T-cell (primary cell): ENCODE measurements at regions not wholly inside any gene's neighbourhood (a gene's known extent, or its start where the extent isn't known, plus 50 kb on each side); places are given as distances from the start of the nearest gene placed in this dataset.
"Not testable (repeated sequence)": the region's sequence is repeated elsewhere in the genome, so short reads cannot be mapped to it uniquely, and the experiment has no call there.

Experiments
- ATAC-seq, 4 experiments: fragments of 200-7000 bp in 3 of 4; fragments of 150-1000 bp in 1 of 4; cut with Tn5 transposase; replicated peaks in 1 of 4; 1 replicate in 3 of 4; 2 replicates in 1 of 4; pipeline ENCODE4 v1.10.0; 2021; ENCODE audit warnings: moderate library complexity in 3 of 4, mild to moderate bottlenecking in 2 of 4, moderate number of reproducible peaks in 1 of 4
- CTCF ChIA-PET, 2 donors: fragments of 300-600 bp; sonication (Branson Sonifier 250); formaldehyde crosslinking; loops; one replicate each; lab custom pipeline; 2022; ENCODE audit warnings: antibody characterized with exemption in 2 of 2; lab: Charles Lee
- POLR2A ChIA-PET, 2 donors: fragments of 300-600 bp; sonication (Branson Sonifier 250); formaldehyde crosslinking; loops; one replicate each; lab custom pipeline; 2022; ENCODE audit warnings: antibody characterized with exemption in 2 of 2; lab: Charles Lee
- DNase-seq, 35 experiments: peaks; one replicate each; pipeline versions ENCODE4 v3.0.0 to v3.0.0-alpha.2; 2013 to 2023
- H3K27ac ChIP-seq: one replicate; pipeline ENCODE4 v1.5.1; 2013; ENCODE audit warnings: low read length
- H3K27me3 ChIP-seq, 2 experiments: replicated peaks in 1 of 2; 1 replicate in 1 of 2; 2 replicates in 1 of 2; pipeline versions ENCODE4 v1.6.1 to v1.7.0; 2013; ENCODE audit warnings: low read length in 1 of 2, mixed read lengths in 1 of 2; ENCODE audit not compliant: control insufficient read depth in 2 of 2, insufficient read depth in 2 of 2; ENCODE audit errors: extremely low read depth in 1 of 2
- H3K36me3 ChIP-seq, 2 donors: 1 replicate in 1 of 2; 2 replicates in 1 of 2; pipeline versions ENCODE4 v1.6.1 to v1.7.0; 2013; ENCODE audit warnings: low read length in 1 of 2; ENCODE audit not compliant: control insufficient read depth in 2 of 2, insufficient read depth in 1 of 2; ENCODE audit errors: extremely low read depth in 1 of 2
- H3K4me1 ChIP-seq, 2 experiments: 1 replicate in 1 of 2; 2 replicates in 1 of 2; pipeline versions ENCODE4 v1.6.1 to v1.7.0; 2013; ENCODE audit warnings: low read length in 2 of 2, mixed read lengths in 1 of 2; ENCODE audit not compliant: insufficient read depth in 2 of 2, control insufficient read depth in 1 of 2; ENCODE audit errors: extremely low read depth in 1 of 2
- H3K4me3 ChIP-seq, 2 donors: 1 replicate in 1 of 2; 2 replicates in 1 of 2; pipeline versions ENCODE4 v1.5.1 to v1.7.0; 2013; ENCODE audit warnings: mild to moderate bottlenecking in 2 of 2, low read length in 1 of 2, moderate library complexity in 1 of 2; ENCODE audit not compliant: control insufficient read depth in 1 of 2; ENCODE audit errors: extremely low read depth in 1 of 2
- H3K9me3 ChIP-seq: 2 replicates; pipeline ENCODE4 v1.7.0; 2013
- H3K27ac Mint-ChIP-seq, 2 donors: one replicate each; pipeline ENCODE4 v1.8.0; 2020 to 2021; ENCODE audit warnings: mild to moderate bottlenecking in 2 of 2, mixed read lengths in 2 of 2
- H3K27me3 Mint-ChIP-seq, 2 donors: one replicate each; pipeline ENCODE4 v1.8.0; 2021 to 2022; ENCODE audit warnings: mixed read lengths in 2 of 2
- H3K36me3 Mint-ChIP-seq: one replicate; pipeline ENCODE4 v1.8.0; 2021; ENCODE audit warnings: mixed read lengths
- H3K4me1 Mint-ChIP-seq, 3 donors: one replicate each; pipeline ENCODE4 v1.8.0; 2020 to 2022; ENCODE audit warnings: mixed read lengths in 3 of 3, mild to moderate bottlenecking in 1 of 3
- H3K4me3 Mint-ChIP-seq, 3 donors: one replicate each; pipeline ENCODE4 v1.8.0; 2020 to 2022; ENCODE audit warnings: mild to moderate bottlenecking in 3 of 3, mixed read lengths in 3 of 3, moderate library complexity in 3 of 3
- H3K9me3 Mint-ChIP-seq, 3 donors: one replicate each; pipeline ENCODE4 v1.8.0; 2020 to 2022; ENCODE audit warnings: mixed read lengths in 3 of 3
- WGBS: methylation state at CpG from one replicate; pipeline ENCODE4 v1.1.5; 2013; ENCODE audit warnings: missing lambda C conversion rate; ENCODE audit not compliant: insufficient coverage; 5-methylcytosine and 5-hydroxymethylcytosine counted together

GRCh38 chrX:142637206-142637605, 388.5 kb upstream of the SPANXN4 start:
- H3K36me3 Mint-ChIP-seq: no peaks in the 10 kb centered on the region
- no peak overlapping the region for H3K4me3 ChIP-seq
- peaks cover 0 to 3% of the 10 kb centered on the region in 2 donors for H3K27me3 Mint-ChIP-seq
- H3K27ac ChIP-seq: no peak overlapping the region
- H3K9me3 Mint-ChIP-seq: no peaks in the 10 kb centered on the region
- H3K4me3 Mint-ChIP-seq: no peak overlapping the region
- no CpG with 5 or more reads among the region's 2 CpGs for whole genome bisulfite sequencing
- H3K4me1 ChIP-seq: no peaks in the 10 kb centered on the region
- no peak for DNase-seq
- ChIA-PET CTCF (no interaction called here), POLR2A (interaction anchor here in 1 of 2 donors (0.7 kb wide), 1 partner anchor 1786 kb away, joined by 4 read pairs; no protein-coding TSS in a partner anchor)
- H3K27ac Mint-ChIP-seq: no peak overlapping the region
- H3K27me3 ChIP-seq: no peaks in the 10 kb centered on the region
- no peaks in the 10 kb centered on the region for H3K36me3 ChIP-seq
- no peaks in the 10 kb centered on the region for H3K4me1 Mint-ChIP-seq
- H3K9me3 ChIP-seq: no peaks in the 10 kb centered on the region
- ATAC-seq: no peak

GRCh38 chrX:142616636-142617035, 409.1 kb upstream of the SPANXN4 start:
- ChIA-PET POLR2A (no interaction called here), CTCF (interaction anchor here in 1 of 2 donors (0.7 kb wide), 1 partner anchor 36 kb away, joined by 7 read pairs; no protein-coding TSS in a partner anchor)
- Mint-ChIP-seq H3K36me3 (no peaks in the 10 kb centered on the region), H3K4me1 (no peaks in the 10 kb centered on the region), H3K4me3 (no peak overlapping the region), H3K27me3 (no peaks in the 10 kb centered on the region), H3K27ac (no peak overlapping the region), H3K9me3 (peaks cover 0 to 9% (median 2%) of the 10 kb centered on the region in 3 donors)
- Histone ChIP-seq H3K27ac (no peak overlapping the region), H3K9me3 (no peaks in the 10 kb centered on the region), H3K4me1 (no peaks in the 10 kb centered on the region), H3K4me3 (no peak overlapping the region), H3K36me3 (no peaks in the 10 kb centered on the region), H3K27me3 (no peaks in the 10 kb centered on the region)
- DNase-seq: no peak
- WGBS: no CpG with 5 or more reads among the region's 3 CpGs
- ATAC-seq: no peak

- no peak overlapping the region for H3K27ac Mint-ChIP-seq
- CTCF ChIA-PET: no interaction called here
- no peak overlapping the region for H3K4me3 Mint-ChIP-seq
- H3K36me3 Mint-ChIP-seq: no peaks in the 10 kb centered on the region
- no peak overlapping the region for H3K4me3 ChIP-seq
- no peak for ATAC-seq
- no peaks in the 10 kb centered on the region for H3K36me3 ChIP-seq
- no peaks in the 10 kb centered on the region for H3K4me1 Mint-ChIP-seq
- peaks cover 0 to 9% (median 0%) of the 10 kb centered on the region in 3 donors for H3K9me3 Mint-ChIP-seq
- no peaks in the 10 kb centered on the region for H3K27me3 Mint-ChIP-seq
- no peaks in the 10 kb centered on the region for H3K9me3 ChIP-seq
- H3K27ac ChIP-seq: no peak overlapping the region
- H3K27me3 ChIP-seq: no peaks in the 10 kb centered on the region
- POLR2A ChIA-PET: no interaction called here
- H3K4me1 ChIP-seq: no peaks in the 10 kb centered on the region
- no peak for DNase-seq
These were observed 408.3 kb upstream of the MAGEC2 start for GRCh38 chrX:142613403-142613802.

GRCh38 chrX:142606629-142607028, 401.5 kb upstream of the MAGEC2 start:
- DNase-seq, H3K9me3 ChIP-seq, H3K9me3 Mint-ChIP-seq, POLR2A ChIA-PET, H3K27ac ChIP-seq, H3K4me1 ChIP-seq, H3K36me3 Mint-ChIP-seq, H3K27me3 Mint-ChIP-seq, H3K4me3 ChIP-seq, H3K27ac Mint-ChIP-seq, H3K36me3 ChIP-seq, CTCF ChIA-PET, ATAC-seq, H3K27me3 ChIP-seq, H3K4me3 Mint-ChIP-seq, H3K4me1 Mint-ChIP-seq: not testable (repeated sequence)
- 79% methylated on average over 4 of the region's 10 CpGs for WGBS

- H3K4me1 ChIP-seq: no peaks in the 10 kb centered on the region
- Mint-ChIP-seq H3K27ac (no peak overlapping the region), H3K27me3 (peaks cover 0 to 6% of the 10 kb centered on the region in 2 donors), H3K4me3 (no peak overlapping the region), H3K4me1 (no peaks in the 10 kb centered on the region), H3K36me3 (no peaks in the 10 kb centered on the region), H3K9me3 (peaks cover 0 to 4% (median 0%) of the 10 kb centered on the region in 3 donors)
- H3K36me3 ChIP-seq: no peaks in the 10 kb centered on the region
- ChIA-PET CTCF (no interaction called here), POLR2A (no interaction called here)
- DNase-seq (no peak), ATAC-seq (no peak)
- WGBS: no CpG with 5 or more reads among the region's 5 CpGs
- H3K27ac ChIP-seq: no peak overlapping the region
- H3K27me3 ChIP-seq: no peaks in the 10 kb centered on the region
- H3K9me3 ChIP-seq: no peaks in the 10 kb centered on the region
- no peak overlapping the region for H3K4me3 ChIP-seq
These were observed 396.7 kb upstream of the MAGEC2 start for GRCh38 chrX:142601792-142602191.

- WGBS: no CpG with 5 or more reads among the region's 7 CpGs
These were observed 388.3 kb upstream of the MAGEC2 start for GRCh38 chrX:142593361-142593862.

GRCh38 chrX:142576615-142577014, 371.5 kb upstream of the MAGEC2 start:
- DNase-seq: no peak
- ATAC-seq: no peak
- POLR2A ChIA-PET: no interaction called here
- H3K27ac Mint-ChIP-seq: no peak overlapping the region
- Histone ChIP-seq H3K4me3 (no peak overlapping the region), H3K27me3 (no peaks in the 10 kb centered on the region), H3K4me1 (no peaks in the 10 kb centered on the region), H3K9me3 (no peaks in the 10 kb centered on the region), H3K36me3 (no peaks in the 10 kb centered on the region), H3K27ac (no peak overlapping the region)
- no peaks in the 10 kb centered on the region for H3K4me1 Mint-ChIP-seq
- H3K9me3 Mint-ChIP-seq: peaks cover 0 to 15% (median 7%) of the 10 kb centered on the region in 3 donors
- CTCF ChIA-PET: no interaction called here
- no peak overlapping the region for H3K4me3 Mint-ChIP-seq
- H3K36me3 Mint-ChIP-seq: no peaks in the 10 kb centered on the region
- no CpG with 5 or more reads among the region's 3 CpGs for WGBS
- H3K27me3 Mint-ChIP-seq: peaks cover 0 to 1% of the 10 kb centered on the region in 2 donors

More at GRCh38 chrX:142593361-142593862, 388.3 kb upstream of the MAGEC2 start:
- Histone ChIP-seq H3K36me3 (no peaks in the 10 kb centered on the region), H3K27ac (no peak overlapping the region), H3K4me1 (no peaks in the 10 kb centered on the region), H3K9me3 (no peaks in the 10 kb centered on the region), H3K27me3 (no peaks in the 10 kb centered on the region), H3K4me3 (no peak overlapping the region)
- Mint-ChIP-seq H3K4me1 (no peaks in the 10 kb centered on the region), H3K4me3 (no peak overlapping the region), H3K9me3 (peaks cover 0 to 3% (median 3%) of the 10 kb centered on the region in 3 donors), H3K27me3 (no peaks in the 10 kb centered on the region), H3K36me3 (no peaks in the 10 kb centered on the region), H3K27ac (no peak overlapping the region)
- POLR2A ChIA-PET: no interaction called here
- no peak for ATAC-seq
- CTCF ChIA-PET: no interaction called here
- no peak for DNase-seq
